ENCODE measurements at regions not wholly inside any gene's neighbourhood (a gene's known extent, or its start where the extent isn't known, plus 50 kb on each side); places are given as distances from the start of the nearest gene placed in this dataset.

- TF ChIP-seq ZBTB12 (CRISPR knock-in tag; IDR thresholded peaks at IDR 0.05) (no peak), RBBP5 (IDR thresholded peaks at IDR 0.05; ENCODE audit: borderline replicate concordance, insufficient read depth, low read length, poor library complexity, severe bottlenecking) (no peak), GTF2F1 (IDR thresholded peaks at IDR 0.05; ENCODE audit: low read depth, low read length) (no peak), SMAD1 (IDR thresholded peaks at IDR 0.05; ENCODE audit: low read depth, low read length, partially characterized antibody) (no peak), U2AF1 (optimal IDR thresholded peaks at IDR 0.05; ENCODE audit: low read depth, low read length) (no peak), SMC3 (conservative IDR thresholded peaks at IDR 0.05; ENCODE audit: insufficient read depth, low read depth, low read length) (no peak), SP1 (CRISPR knock-in tag; IDR thresholded peaks at IDR 0.05) (no peak), CEBPB (tag; IDR thresholded peaks at IDR 0.05) (no peak), YY1 (IDR thresholded peaks at IDR 0.05; ENCODE audit: borderline replicate concordance in 1 of 3, control insufficient read depth in 1 of 3, extremely low read depth in 1 of 3, insufficient read depth in 3 of 3, insufficient read length in 1 of 3, insufficient replicate concordance in 2 of 3, low read depth in 1 of 3, low read length in 2 of 3) (no peak), SRF (CRISPR knock-in tag; IDR thresholded peaks at IDR 0.05) (no peak)
- TF ChIP-seq, protein P1, sequence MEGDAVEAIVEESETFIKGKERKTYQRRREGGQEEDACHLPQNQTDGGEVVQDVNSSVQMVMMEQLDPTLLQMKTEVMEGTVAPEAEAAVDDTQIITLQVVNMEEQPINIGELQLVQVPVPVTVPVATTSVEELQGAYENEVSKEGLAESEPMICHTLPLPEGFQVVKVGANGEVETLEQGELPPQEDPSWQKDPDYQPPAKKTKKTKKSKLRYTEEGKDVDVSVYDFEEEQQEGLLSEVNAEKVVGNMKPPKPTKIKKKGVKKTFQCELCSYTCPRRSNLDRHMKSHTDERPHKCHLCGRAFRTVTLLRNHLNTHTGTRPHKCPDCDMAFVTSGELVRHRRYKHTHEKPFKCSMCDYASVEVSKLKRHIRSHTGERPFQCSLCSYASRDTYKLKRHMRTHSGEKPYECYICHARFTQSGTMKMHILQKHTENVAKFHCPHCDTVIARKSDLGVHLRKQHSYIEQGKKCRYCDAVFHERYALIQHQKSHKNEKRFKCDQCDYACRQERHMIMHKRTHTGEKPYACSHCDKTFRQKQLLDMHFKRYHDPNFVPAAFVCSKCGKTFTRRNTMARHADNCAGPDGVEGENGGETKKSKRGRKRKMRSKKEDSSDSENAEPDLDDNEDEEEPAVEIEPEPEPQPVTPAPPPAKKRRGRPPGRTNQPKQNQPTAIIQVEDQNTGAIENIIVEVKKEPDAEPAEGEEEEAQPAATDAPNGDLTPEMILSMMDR (IDR thresholded peaks at IDR 0.05 in 2 of 3, conservative IDR thresholded peaks at IDR 0.05 in 1 of 3; ENCODE audit: insufficient read depth in 2 of 3, low read depth in 1 of 3, low read length in 3 of 3), result no peak
- TF ChIP-seq, protein P2, sequence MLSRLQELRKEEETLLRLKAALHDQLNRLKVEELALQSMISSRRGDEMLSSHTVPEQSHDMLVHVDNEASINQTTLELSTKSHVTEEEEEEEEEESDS (CRISPR knock-in tag; IDR thresholded peaks at IDR 0.05), result no peak
Measured at GRCh38 chr12:62075870-62076269, 184.3 kb upstream of the USP15 start.

All from K562 (cell line).